ENCODE measurements at regions not wholly inside any gene's neighbourhood (a gene's known extent, or its start where the extent isn't known, plus 50 kb on each side); places are given as distances from the start of the nearest gene placed in this dataset.
"Not testable (repeated sequence)": the region's sequence is repeated elsewhere in the genome, so short reads cannot be mapped to it uniquely, and the experiment has no call there.

DNA sequence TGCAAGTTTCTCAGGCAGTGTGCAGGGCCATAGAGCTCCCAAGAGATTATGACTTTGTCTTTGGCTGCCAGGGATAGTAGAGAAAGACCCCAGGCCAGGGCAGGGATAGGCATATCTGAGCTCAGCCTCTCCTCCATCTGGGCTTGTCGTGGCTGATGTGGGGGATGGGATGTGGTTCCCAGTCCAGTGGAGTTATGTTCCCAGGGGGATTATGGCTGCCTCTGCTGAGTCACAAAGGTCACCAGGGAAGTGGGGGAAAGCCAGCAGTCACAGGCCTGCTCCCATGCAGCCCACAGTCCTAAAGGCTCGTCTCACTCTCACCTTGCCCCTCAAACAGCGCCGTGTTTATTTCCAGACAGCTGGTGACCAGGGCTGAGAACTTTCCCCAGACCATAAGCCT is 354.9 kb downstream of the SI start:
- CTCF ChIA-PET = no interaction called here
- BruUV-seq (replicated peaks) = no TSS peak
- FAIRE-seq = no peak

DNA sequence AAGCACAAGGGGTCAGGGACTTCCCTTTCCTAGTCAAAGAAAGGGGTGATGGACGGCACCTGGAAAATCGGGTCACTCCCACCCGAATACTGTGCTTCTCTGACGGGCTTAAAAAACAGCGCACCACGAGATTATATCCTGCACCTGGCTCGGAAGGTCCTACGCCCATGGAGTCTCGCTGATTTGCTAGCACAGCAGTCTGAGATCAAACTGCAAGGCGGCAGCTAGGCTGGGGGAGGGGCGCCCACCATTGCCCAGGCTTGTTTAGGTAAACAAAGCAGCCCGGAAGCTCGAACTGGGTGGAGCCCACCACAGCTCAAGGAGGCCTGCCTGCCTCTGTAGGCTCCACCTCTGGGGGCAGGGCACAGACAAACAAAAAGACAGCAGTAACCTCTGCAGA is 375.5 kb downstream of the SI start:
- not testable (repeated sequence) for FAIRE-seq

More for the DNA sequence above, 354.9 kb downstream of the SI start:
- Histone ChIP-seq H3K4me3 (replicated peaks in 1 of 3; ENCODE audit: insufficient read depth in 1 of 3, low read depth in 1 of 3, low read length in 3 of 3) (no peak overlapping the region), H3K27ac (ENCODE audit: insufficient read depth, low read depth, low read length) (no peak overlapping the region), H3K4me1 (ENCODE audit: control insufficient read depth, extremely low read depth, insufficient read depth, low read length) (no peaks in the 10 kb centered on the region), H3K27me3 (ENCODE audit: control insufficient read depth in 2 of 2, insufficient read depth in 2 of 2, low read length in 2 of 2) (no peaks in the 10 kb centered on the region), H3K9ac (replicated peaks; ENCODE audit: extremely low read depth, insufficient read depth, low read length) (no peak overlapping the region), H3K79me2 (ENCODE audit: control insufficient read depth, insufficient read depth, low read length) (no peaks in the 10 kb centered on the region), H3K9me1 (replicated peaks; ENCODE audit: control insufficient read depth, extremely low read depth, insufficient read depth, low read length) (no peaks in the 10 kb centered on the region), H3K4me2 (ENCODE audit: insufficient read depth, low read length) (no peak overlapping the region), H3K9me3 (replicated peaks; ENCODE audit: control insufficient read depth, insufficient read depth, low read length) (peaks cover 5% of the 10 kb centered on the region), H2AFZ (ENCODE audit: low read depth, low read length) (no peak overlapping the region), H4K20me1 (replicated peaks; ENCODE audit: control insufficient read depth, extremely low read depth, insufficient read depth, low read length) (no peaks in the 10 kb centered on the region), H3K36me3 (ENCODE audit: control insufficient read depth in 2 of 2, extremely low read depth in 1 of 2, insufficient read depth in 2 of 2, low read length in 2 of 2) (no peaks in the 10 kb centered on the region)
- dilution Hi-C loops (cut with MboI; ENCODE audit: extremely low pct_ligation_motif_present, low sequenced_read_pairs) = no loop called here
- no peak for DNase-seq (ENCODE audit: low read depth, low spot score)
- POLR2A ChIA-PET = no interaction called here
- TF ChIP-seq, protein P1, sequence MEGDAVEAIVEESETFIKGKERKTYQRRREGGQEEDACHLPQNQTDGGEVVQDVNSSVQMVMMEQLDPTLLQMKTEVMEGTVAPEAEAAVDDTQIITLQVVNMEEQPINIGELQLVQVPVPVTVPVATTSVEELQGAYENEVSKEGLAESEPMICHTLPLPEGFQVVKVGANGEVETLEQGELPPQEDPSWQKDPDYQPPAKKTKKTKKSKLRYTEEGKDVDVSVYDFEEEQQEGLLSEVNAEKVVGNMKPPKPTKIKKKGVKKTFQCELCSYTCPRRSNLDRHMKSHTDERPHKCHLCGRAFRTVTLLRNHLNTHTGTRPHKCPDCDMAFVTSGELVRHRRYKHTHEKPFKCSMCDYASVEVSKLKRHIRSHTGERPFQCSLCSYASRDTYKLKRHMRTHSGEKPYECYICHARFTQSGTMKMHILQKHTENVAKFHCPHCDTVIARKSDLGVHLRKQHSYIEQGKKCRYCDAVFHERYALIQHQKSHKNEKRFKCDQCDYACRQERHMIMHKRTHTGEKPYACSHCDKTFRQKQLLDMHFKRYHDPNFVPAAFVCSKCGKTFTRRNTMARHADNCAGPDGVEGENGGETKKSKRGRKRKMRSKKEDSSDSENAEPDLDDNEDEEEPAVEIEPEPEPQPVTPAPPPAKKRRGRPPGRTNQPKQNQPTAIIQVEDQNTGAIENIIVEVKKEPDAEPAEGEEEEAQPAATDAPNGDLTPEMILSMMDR (IDR thresholded peaks at IDR 0.05; ENCODE audit: extremely low read depth in 1 of 2, insufficient read depth in 1 of 2, low read depth in 1 of 2, low read length in 2 of 2) = no peak
- no peak for TF ChIP-seq JUN (IDR thresholded peaks at IDR 0.05; ENCODE audit: borderline replicate concordance, insufficient read depth, insufficient read length, low read depth)
- TF ChIP-seq MYC (IDR thresholded peaks at IDR 0.05; ENCODE audit: low read depth, low read length) = no peak
- TF ChIP-seq EZH2 (IDR thresholded peaks at IDR 0.05; ENCODE audit: borderline replicate concordance, low read depth, low read length, severe bottlenecking) = no peak
- TF ChIP-seq, protein P2, sequence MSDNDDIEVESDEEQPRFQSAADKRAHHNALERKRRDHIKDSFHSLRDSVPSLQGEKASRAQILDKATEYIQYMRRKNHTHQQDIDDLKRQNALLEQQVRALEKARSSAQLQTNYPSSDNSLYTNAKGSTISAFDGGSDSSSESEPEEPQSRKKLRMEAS (IDR thresholded peaks at IDR 0.05; ENCODE audit: insufficient read depth, insufficient read length) = no peak
- no peak for TF ChIP-seq GATA2 (IDR thresholded peaks at IDR 0.05; ENCODE audit: insufficient read depth, insufficient read length, low read depth, low read length)
- no peak for TF ChIP-seq POLR2A (IDR thresholded peaks at IDR 0.05; ENCODE audit: low read depth, low read length)
- TF ChIP-seq FOS (IDR thresholded peaks at IDR 0.05; ENCODE audit: borderline replicate concordance, insufficient read depth, low read length) = no peak
- TF ChIP-seq POLR2AphosphoS5 (IDR thresholded peaks at IDR 0.05; ENCODE audit: insufficient read depth, low read depth, low read length) = no peak
- intact Hi-C loops (cut with micrococcal nuclease) = no loop called here

More for the DNA sequence above, 375.5 kb downstream of the SI start:
- H3K9ac ChIP-seq (replicated peaks; ENCODE audit: extremely low read depth, insufficient read depth, low read length); H3K9me1 ChIP-seq (replicated peaks; ENCODE audit: control insufficient read depth, extremely low read depth, insufficient read depth, low read length); intact Hi-C loops (cut with micrococcal nuclease); H3K4me2 ChIP-seq (ENCODE audit: insufficient read depth, low read length); CTCF ChIA-PET; H3K79me2 ChIP-seq (ENCODE audit: control insufficient read depth, insufficient read depth, low read length); H3K27me3 ChIP-seq (ENCODE audit: control insufficient read depth in 2 of 2, insufficient read depth in 2 of 2, low read length in 2 of 2); POLR2A ChIA-PET; DNase-seq (ENCODE audit: low read depth, low spot score); H2AFZ ChIP-seq (ENCODE audit: low read depth, low read length); H3K4me1 ChIP-seq (ENCODE audit: control insufficient read depth, extremely low read depth, insufficient read depth, low read length); H3K4me3 ChIP-seq (replicated peaks in 1 of 3; ENCODE audit: insufficient read depth in 1 of 3, low read depth in 1 of 3, low read length in 3 of 3); H3K36me3 ChIP-seq (ENCODE audit: control insufficient read depth in 2 of 2, extremely low read depth in 1 of 2, insufficient read depth in 2 of 2, low read length in 2 of 2); BruUV-seq (replicated peaks); H4K20me1 ChIP-seq (replicated peaks; ENCODE audit: control insufficient read depth, extremely low read depth, insufficient read depth, low read length); dilution Hi-C loops (cut with MboI; ENCODE audit: extremely low pct_ligation_motif_present, low sequenced_read_pairs); H3K9me3 ChIP-seq (replicated peaks; ENCODE audit: control insufficient read depth, insufficient read depth, low read length); H3K27ac ChIP-seq (ENCODE audit: insufficient read depth, low read depth, low read length): not testable (repeated sequence)

Measured in endothelial cell of umbilical vein (primary cell).